ENCODE measurements at regions not wholly inside any gene's neighbourhood (a gene's known extent, or its start where the extent isn't known, plus 50 kb on each side); places are given as distances from the start of the nearest gene placed in this dataset.

DNA sequence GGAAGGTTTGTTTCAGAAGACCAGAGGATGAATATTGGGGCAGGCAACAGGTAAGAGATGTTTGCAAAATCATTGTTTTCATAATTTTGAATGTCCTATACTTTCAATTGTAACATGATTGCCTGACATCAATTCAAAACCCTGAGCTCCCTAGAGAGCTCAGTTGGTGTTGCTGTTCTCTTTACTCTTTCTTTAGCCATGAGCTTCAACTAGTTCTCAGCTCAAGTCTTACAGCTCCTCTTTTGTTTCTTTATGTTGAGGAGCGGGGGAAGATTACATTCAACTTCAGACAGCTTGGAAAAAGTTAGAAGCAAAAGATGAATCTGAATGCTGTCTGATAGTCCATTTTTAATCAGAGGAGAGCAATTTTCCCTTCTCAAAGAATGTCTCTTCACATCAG, 144.8 kb upstream of the TACR1 start:
- H3K27ac ChIP-seq (ENCODE audit: insufficient read depth, low read length): no peak overlapping the region
- no peaks in the 10 kb centered on the region for H3K4me1 ChIP-seq (ENCODE audit: control insufficient read depth, extremely low read depth, insufficient read depth, low read length)
- H3K36me3 ChIP-seq (ENCODE audit: control insufficient read depth, insufficient read depth, low read length): no peaks in the 10 kb centered on the region
- no peak for DNase-seq (ENCODE audit: low read depth in 2 of 2)
- H3K27me3 ChIP-seq (ENCODE audit: control insufficient read depth, insufficient read depth, low read length): no peaks in the 10 kb centered on the region
- no peak overlapping the region for H3K4me3 ChIP-seq (replicated peaks in 1 of 4; ENCODE audit: control extremely low read depth in 1 of 4, insufficient read depth in 1 of 4, low read depth in 3 of 4, low read length in 4 of 4)
- H3K9ac ChIP-seq (ENCODE audit: insufficient read depth, low read length): no peak overlapping the region
- H3K4me2 ChIP-seq (ENCODE audit: extremely low read depth, insufficient read depth, low read length): no peak overlapping the region
- no peak overlapping the region for H2AFZ ChIP-seq (ENCODE audit: low read length)
- no peaks in the 10 kb centered on the region for H3K9me3 ChIP-seq (ENCODE audit: control insufficient read depth, insufficient read depth, low read depth, low read length)
- TF ChIP-seq CTCF (conservative IDR thresholded peaks at IDR 0.05 in 1 of 2, IDR thresholded peaks at IDR 0.05 in 1 of 2; ENCODE audit: low read depth in 1 of 2, low read length in 2 of 2): no peak
- no peak for TF ChIP-seq EZH2 (IDR thresholded peaks at IDR 0.05; ENCODE audit: low read length, missing control alignments)
- no peaks in the 10 kb centered on the region for H3K79me2 ChIP-seq (ENCODE audit: control insufficient read depth, insufficient read depth, low read length)
- H4K20me1 ChIP-seq (ENCODE audit: control insufficient read depth, extremely low read depth, insufficient read depth, low read length): no peaks in the 10 kb centered on the region

GRCh38 chr2:75342504-75343175, 143.3 kb upstream of the TACR1 start:
- Histone ChIP-seq H3K9ac (ENCODE audit: insufficient read depth, low read length) (no peak overlapping the region), H3K4me3 (replicated peaks in 1 of 4; ENCODE audit: control extremely low read depth in 1 of 4, insufficient read depth in 1 of 4, low read depth in 3 of 4, low read length in 4 of 4) (no peak overlapping the region), H3K9me3 (ENCODE audit: control insufficient read depth, insufficient read depth, low read depth, low read length) (no peaks in the 10 kb centered on the region), H3K27me3 (ENCODE audit: control insufficient read depth, insufficient read depth, low read length) (no peaks in the 10 kb centered on the region), H3K79me2 (ENCODE audit: control insufficient read depth, insufficient read depth, low read length) (no peaks in the 10 kb centered on the region), H4K20me1 (ENCODE audit: control insufficient read depth, extremely low read depth, insufficient read depth, low read length) (no peaks in the 10 kb centered on the region), H2AFZ (ENCODE audit: low read length) (no peak overlapping the region), H3K4me2 (ENCODE audit: extremely low read depth, insufficient read depth, low read length) (no peak overlapping the region), H3K36me3 (ENCODE audit: control insufficient read depth, insufficient read depth, low read length) (no peaks in the 10 kb centered on the region), H3K4me1 (ENCODE audit: control insufficient read depth, extremely low read depth, insufficient read depth, low read length) (no peaks in the 10 kb centered on the region), H3K27ac (ENCODE audit: insufficient read depth, low read length) (no peak overlapping the region)
- TF ChIP-seq CTCF (conservative IDR thresholded peaks at IDR 0.05 in 1 of 2, IDR thresholded peaks at IDR 0.05 in 1 of 2; ENCODE audit: low read depth in 1 of 2, low read length in 2 of 2) (no peak), EZH2 (IDR thresholded peaks at IDR 0.05; ENCODE audit: low read length, missing control alignments) (no peak)
- no peak for DNase-seq (ENCODE audit: low read depth in 2 of 2)

DNA sequence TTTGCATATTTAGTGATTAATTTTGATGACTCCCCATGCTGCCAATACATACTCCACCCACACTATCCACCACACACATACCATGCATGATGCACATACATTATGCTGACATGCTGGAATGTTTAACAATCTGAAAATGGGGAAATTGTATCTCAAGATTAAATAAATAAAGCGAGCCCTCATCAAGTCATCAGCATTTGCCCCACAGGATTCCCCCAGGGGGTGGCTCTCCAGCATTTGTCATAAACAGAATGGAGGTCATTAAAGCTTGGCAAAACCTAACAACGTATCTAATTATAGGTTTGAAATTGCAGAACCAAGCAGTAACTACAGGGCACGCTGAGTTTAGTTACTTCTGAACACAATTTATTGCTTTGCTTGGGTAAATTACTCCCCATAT, 141.2 kb upstream of the TACR1 start:
- TF ChIP-seq EZH2 (IDR thresholded peaks at IDR 0.05; ENCODE audit: low read length, missing control alignments) (no peak), CTCF (conservative IDR thresholded peaks at IDR 0.05 in 1 of 2, IDR thresholded peaks at IDR 0.05 in 1 of 2; ENCODE audit: low read depth in 1 of 2, low read length in 2 of 2) (no peak)
- Histone ChIP-seq H4K20me1 (ENCODE audit: control insufficient read depth, extremely low read depth, insufficient read depth, low read length) (no peaks in the 10 kb centered on the region), H3K79me2 (ENCODE audit: control insufficient read depth, insufficient read depth, low read length) (no peaks in the 10 kb centered on the region), H3K4me3 (replicated peaks in 1 of 4; ENCODE audit: control extremely low read depth in 1 of 4, insufficient read depth in 1 of 4, low read depth in 3 of 4, low read length in 4 of 4) (no peak overlapping the region), H3K27ac (ENCODE audit: insufficient read depth, low read length) (no peak overlapping the region), H3K9ac (ENCODE audit: insufficient read depth, low read length) (no peak overlapping the region), H3K27me3 (ENCODE audit: control insufficient read depth, insufficient read depth, low read length) (no peaks in the 10 kb centered on the region), H3K36me3 (ENCODE audit: control insufficient read depth, insufficient read depth, low read length) (no peaks in the 10 kb centered on the region), H2AFZ (ENCODE audit: low read length) (no peak overlapping the region), H3K9me3 (ENCODE audit: control insufficient read depth, insufficient read depth, low read depth, low read length) (no peaks in the 10 kb centered on the region), H3K4me1 (ENCODE audit: control insufficient read depth, extremely low read depth, insufficient read depth, low read length) (no peaks in the 10 kb centered on the region), H3K4me2 (ENCODE audit: extremely low read depth, insufficient read depth, low read length) (no peak overlapping the region)
- peak in 1 of 2 donors; percentile 70 for DNase-seq (ENCODE audit: low read depth in 2 of 2)

All from fibroblast of lung (primary cell).